Nephron (organoid): ENCODE measurements at regions not wholly inside any gene's neighbourhood (a gene's known extent, or its start where the extent isn't known, plus 50 kb on each side); places are given as distances from the start of the nearest gene placed in this dataset.

Source experiments
- H3K27ac Mint-ChIP-seq, 3 experiments: 2 replicates each; pipeline ENCODE4 v1.8.0; 2020; ENCODE audit warnings: mixed read lengths in 3 of 3, mild to moderate bottlenecking in 2 of 3, moderate library complexity in 1 of 3
- H3K27me3 Mint-ChIP-seq: 2 replicates; pipeline ENCODE4 v1.8.0; 2021; ENCODE audit warnings: low read depth, mild to moderate bottlenecking, moderate library complexity, mixed read lengths
- H3K36me3 Mint-ChIP-seq: 2 replicates; pipeline ENCODE4 v1.8.0; 2020; ENCODE audit warnings: low read depth, mixed read lengths
- H3K4me1 Mint-ChIP-seq: 2 replicates; pipeline ENCODE4 v1.8.0; 2020; ENCODE audit warnings: mixed read lengths
- H3K4me3 Mint-ChIP-seq, 3 experiments: 2 replicates each; pipeline ENCODE4 v1.8.0; 2020; ENCODE audit warnings: mild to moderate bottlenecking in 3 of 3, mixed read lengths in 3 of 3, moderate library complexity in 2 of 3
- H3K9me3 Mint-ChIP-seq: 2 replicates; pipeline ENCODE4 v1.8.0; 2020; ENCODE audit warnings: mixed read lengths
- TF ChIP-seq, protein P1 (sequence below), 3 experiments: fragments of 200-600 bp; sonication (generic); IDR thresholded peaks; one replicate each; pipeline ENCODE4 v1.5.0; 2021; ENCODE audit warnings: antibody characterized with exemption in 3 of 3; ENCODE audit not compliant: unreplicated experiment in 3 of 3

DNA sequence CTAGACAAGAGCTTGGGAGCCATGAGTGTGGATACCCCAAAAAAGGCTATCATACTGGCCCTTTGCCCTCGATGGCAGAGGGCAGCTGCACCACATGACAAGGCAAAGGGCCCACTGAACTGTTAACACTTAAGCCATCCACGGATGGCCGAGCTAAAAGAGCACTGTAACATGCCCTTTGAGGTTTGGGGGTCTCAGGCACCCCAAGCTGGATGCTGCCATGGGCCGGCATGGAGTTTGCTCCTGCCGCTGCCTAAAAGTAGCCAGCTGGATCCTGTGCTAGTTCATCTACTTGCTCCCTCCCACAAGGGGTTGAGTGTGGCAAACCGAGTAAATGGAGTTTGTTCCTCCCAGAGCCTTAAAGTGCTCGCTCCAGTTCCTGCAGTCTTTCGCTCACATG is 383.2 kb upstream of the LRRC4C start:
- Mint-ChIP-seq H3K9me3 (peaks cover 16% of the 10 kb centered on the region), H3K27ac (no peak overlapping the region), H3K4me3 (no peak overlapping the region), H3K27me3 (no peaks in the 10 kb centered on the region), H3K36me3 (no peaks in the 10 kb centered on the region), H3K4me1 (no peaks in the 10 kb centered on the region)
- TF ChIP-seq, protein P1, sequence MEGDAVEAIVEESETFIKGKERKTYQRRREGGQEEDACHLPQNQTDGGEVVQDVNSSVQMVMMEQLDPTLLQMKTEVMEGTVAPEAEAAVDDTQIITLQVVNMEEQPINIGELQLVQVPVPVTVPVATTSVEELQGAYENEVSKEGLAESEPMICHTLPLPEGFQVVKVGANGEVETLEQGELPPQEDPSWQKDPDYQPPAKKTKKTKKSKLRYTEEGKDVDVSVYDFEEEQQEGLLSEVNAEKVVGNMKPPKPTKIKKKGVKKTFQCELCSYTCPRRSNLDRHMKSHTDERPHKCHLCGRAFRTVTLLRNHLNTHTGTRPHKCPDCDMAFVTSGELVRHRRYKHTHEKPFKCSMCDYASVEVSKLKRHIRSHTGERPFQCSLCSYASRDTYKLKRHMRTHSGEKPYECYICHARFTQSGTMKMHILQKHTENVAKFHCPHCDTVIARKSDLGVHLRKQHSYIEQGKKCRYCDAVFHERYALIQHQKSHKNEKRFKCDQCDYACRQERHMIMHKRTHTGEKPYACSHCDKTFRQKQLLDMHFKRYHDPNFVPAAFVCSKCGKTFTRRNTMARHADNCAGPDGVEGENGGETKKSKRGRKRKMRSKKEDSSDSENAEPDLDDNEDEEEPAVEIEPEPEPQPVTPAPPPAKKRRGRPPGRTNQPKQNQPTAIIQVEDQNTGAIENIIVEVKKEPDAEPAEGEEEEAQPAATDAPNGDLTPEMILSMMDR (IDR thresholded peaks at IDR 0.05; ENCODE audit: unreplicated experiment in 3 of 3) = no peak

DNA sequence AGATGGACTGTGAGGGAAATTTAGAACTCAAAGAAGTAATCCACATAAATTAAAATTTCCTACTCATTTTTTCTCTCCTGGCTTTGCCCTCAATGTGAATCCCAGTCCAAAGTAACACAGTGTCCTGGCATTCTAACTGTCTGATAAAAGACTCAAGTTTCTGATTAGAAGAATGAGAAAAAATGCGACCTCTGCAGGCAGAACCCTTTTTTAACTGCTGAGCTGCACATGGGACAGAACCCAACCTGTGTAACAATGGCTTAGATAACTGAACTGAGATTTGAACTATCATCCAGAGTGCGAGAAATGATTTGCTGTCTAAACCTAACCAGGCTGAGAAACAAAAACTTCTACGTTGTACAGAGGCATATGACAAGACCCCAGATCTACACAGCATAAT is 385.6 kb upstream of the LRRC4C start:
- Mint-ChIP-seq H3K27ac (no peak overlapping the region), H3K4me3 (no peak overlapping the region), H3K27me3 (no peaks in the 10 kb centered on the region), H3K36me3 (no peaks in the 10 kb centered on the region), H3K9me3 (peaks cover 16% of the 10 kb centered on the region), H3K4me1 (no peaks in the 10 kb centered on the region)
- TF ChIP-seq, protein P1 (IDR thresholded peaks at IDR 0.05; ENCODE audit: unreplicated experiment in 3 of 3) = no peak

GRCh38 chr11:41848349-41848748 is 388.9 kb upstream of the LRRC4C start:
- Mint-ChIP-seq H3K9me3 (peaks cover 4% of the 10 kb centered on the region), H3K4me1 (no peaks in the 10 kb centered on the region), H3K27ac (no peak overlapping the region), H3K27me3 (no peaks in the 10 kb centered on the region), H3K4me3 (no peak overlapping the region), H3K36me3 (no peaks in the 10 kb centered on the region)
- TF ChIP-seq, protein P1 (IDR thresholded peaks at IDR 0.05; ENCODE audit: unreplicated experiment in 3 of 3) = no peak

DNA sequence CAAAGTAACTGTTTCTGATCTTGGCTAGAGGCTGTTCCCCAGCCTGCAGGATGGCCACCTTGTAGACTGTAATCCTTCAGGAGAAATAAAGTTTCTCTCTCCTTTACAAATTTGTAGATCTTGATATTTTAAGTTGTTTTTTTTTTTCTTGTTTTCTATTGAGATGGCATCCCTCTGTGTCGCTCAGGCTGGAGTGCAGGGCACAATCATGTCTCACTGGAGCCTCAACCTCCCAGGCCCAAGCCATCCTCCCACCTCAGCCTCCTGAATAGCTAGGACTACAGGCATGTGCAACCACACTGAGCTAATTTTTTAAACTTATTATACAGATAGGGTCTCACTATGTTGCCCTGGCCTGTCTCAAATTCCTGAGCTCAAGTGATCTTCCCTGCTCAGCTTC is 389.8 kb upstream of the LRRC4C start:
- no peaks in the 10 kb centered on the region for H3K36me3 Mint-ChIP-seq
- peaks cover 4% of the 10 kb centered on the region for H3K9me3 Mint-ChIP-seq
- H3K27ac Mint-ChIP-seq = no peak overlapping the region
- no peaks in the 10 kb centered on the region for H3K27me3 Mint-ChIP-seq
- no peak overlapping the region for H3K4me3 Mint-ChIP-seq
- TF ChIP-seq, protein P1 (IDR thresholded peaks at IDR 0.05; ENCODE audit: unreplicated experiment in 3 of 3) = no peak
- H3K4me1 Mint-ChIP-seq = no peaks in the 10 kb centered on the region

- TF ChIP-seq, protein P1 (IDR thresholded peaks at IDR 0.05; ENCODE audit: unreplicated experiment in 3 of 3) = no peak
- no peaks in the 10 kb centered on the region for H3K9me3 Mint-ChIP-seq
- H3K27ac Mint-ChIP-seq = no peak overlapping the region
- H3K27me3 Mint-ChIP-seq = no peaks in the 10 kb centered on the region
- H3K36me3 Mint-ChIP-seq = no peaks in the 10 kb centered on the region
- no peaks in the 10 kb centered on the region for H3K4me1 Mint-ChIP-seq
- no peak overlapping the region for H3K4me3 Mint-ChIP-seq
Observed at GRCh38 chr11:41851743-41852142, 392.3 kb upstream of the LRRC4C start.

GRCh38 chr11:41861838-41862237 is 402.4 kb upstream of the LRRC4C start:
- no peak overlapping the region for H3K4me3 Mint-ChIP-seq
- H3K27me3 Mint-ChIP-seq = no peaks in the 10 kb centered on the region
- H3K4me1 Mint-ChIP-seq = no peaks in the 10 kb centered on the region
- TF ChIP-seq, protein P1 (IDR thresholded peaks at IDR 0.05; ENCODE audit: unreplicated experiment in 3 of 3) = no peak
- no peak overlapping the region for H3K27ac Mint-ChIP-seq
- H3K9me3 Mint-ChIP-seq = no peaks in the 10 kb centered on the region
- no peaks in the 10 kb centered on the region for H3K36me3 Mint-ChIP-seq
